ENCODE measurements at regions not wholly inside any gene's neighbourhood (a gene's known extent, or its start where the extent isn't known, plus 50 kb on each side); places are given as distances from the start of the nearest gene placed in this dataset.
A peak's percentile ranks its signal among the peaks of the same experiment; 100 is the strongest.

DNA sequence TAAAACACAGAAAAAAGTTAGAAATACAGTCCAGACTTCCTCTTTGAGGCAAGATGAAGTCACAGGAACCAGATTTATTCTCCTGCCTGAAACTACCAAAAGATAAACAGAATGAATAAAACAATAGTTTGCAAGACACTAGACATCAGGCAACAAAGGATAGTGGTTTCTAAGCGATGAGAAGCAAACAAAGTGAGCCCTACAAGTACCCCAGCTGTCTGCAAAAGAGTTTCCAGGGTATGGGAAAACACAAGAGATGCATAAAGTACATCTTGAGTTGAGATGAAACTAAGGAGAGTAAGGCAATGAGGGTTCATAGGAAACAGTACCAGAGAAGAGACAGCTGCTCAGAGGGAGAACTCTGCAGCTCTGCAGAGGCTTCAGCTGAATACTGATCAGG is 83.3 kb upstream of the COL24A1 start:
- Histone ChIP-seq H3K4me3 (no peak overlapping the region), H3K36me3 (no peaks in the 10 kb centered on the region), H3K27me3 (no peaks in the 10 kb centered on the region), H3K27ac (no peak overlapping the region), H3K4me1 (no peaks in the 10 kb centered on the region), H3K9me3 (no peaks in the 10 kb centered on the region)
- TF ChIP-seq POLR2A (IDR thresholded peaks at IDR 0.05) = no peak
- TF ChIP-seq CTCF (IDR thresholded peaks at IDR 0.05) = no peak
- intact Hi-C loops (cut with DNase I) = no loop called here
- DNase-seq = no peak
- 14 to 50% methylated on average over 1 of the region's 1 CpG for WGBS, 2 donors

- H3K9me3 ChIP-seq = no peaks in the 10 kb centered on the region
- H3K4me3 ChIP-seq = no peak overlapping the region
- TF ChIP-seq CTCF (IDR thresholded peaks at IDR 0.05) = no peak
- TF ChIP-seq POLR2A (IDR thresholded peaks at IDR 0.05) = no peak
- H3K27ac ChIP-seq = no peak overlapping the region
- no peaks in the 10 kb centered on the region for H3K4me1 ChIP-seq
- no peaks in the 10 kb centered on the region for H3K36me3 ChIP-seq
- no peak for DNase-seq
- no peaks in the 10 kb centered on the region for H3K27me3 ChIP-seq
- intact Hi-C loops (cut with DNase I) = no loop called here
Measured at GRCh38 chr1:86239490-86239889, 82.9 kb upstream of the COL24A1 start.

- peak overlapping the region in 1 of 4 donors; percentile 8 for H3K27ac ChIP-seq
Measured at GRCh38 chr1:86238226-86238625, 81.7 kb upstream of the COL24A1 start.

DNA sequence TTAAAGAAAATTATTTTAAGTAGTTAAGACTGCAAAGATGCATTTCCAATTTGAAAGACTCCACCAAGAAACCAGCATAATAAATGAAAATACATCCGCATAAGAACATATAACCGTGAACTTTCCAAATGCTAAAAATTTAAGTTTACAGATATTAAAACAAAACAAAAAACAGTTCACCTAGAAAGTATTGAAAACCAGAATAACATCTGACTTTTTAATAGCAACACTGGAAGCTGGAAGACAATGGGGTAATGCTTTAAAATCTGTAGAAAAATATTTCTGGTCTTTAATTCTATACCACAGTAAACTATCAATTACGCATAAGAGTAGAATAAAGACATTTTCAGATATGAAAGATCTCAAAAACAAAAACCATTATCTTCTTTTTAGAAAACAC is 79.3 kb upstream of the COL24A1 start:
- Histone ChIP-seq H3K27me3 (no peaks in the 10 kb centered on the region), H3K4me1 (no peaks in the 10 kb centered on the region), H3K27ac (no peak overlapping the region), H3K4me3 (no peak overlapping the region), H3K9me3 (no peaks in the 10 kb centered on the region), H3K36me3 (no peaks in the 10 kb centered on the region)
- no peak for TF ChIP-seq POLR2A (IDR thresholded peaks at IDR 0.05)
- no peak for TF ChIP-seq CTCF (IDR thresholded peaks at IDR 0.05)
- DNase-seq = no peak
- intact Hi-C loops (cut with DNase I) = no loop called here
- 92 to 95% methylated on average over 3 of the region's 3 CpGs for WGBS, 2 donors

More at GRCh38 chr1:86238226-86238625, 81.7 kb upstream of the COL24A1 start:
- Histone ChIP-seq H3K27me3 (no peaks in the 10 kb centered on the region), H3K9me3 (no peaks in the 10 kb centered on the region), H3K4me1 (no peaks in the 10 kb centered on the region), H3K4me3 (no peak overlapping the region), H3K36me3 (no peaks in the 10 kb centered on the region)
- WGBS, 2 donors = 44 to 67% methylated on average over 2 of the region's 2 CpGs
- intact Hi-C loops (cut with DNase I) = no loop called here
- TF ChIP-seq CTCF (IDR thresholded peaks at IDR 0.05) (no peak), POLR2A (IDR thresholded peaks at IDR 0.05) (no peak)
- DNase-seq = no peak

DNA sequence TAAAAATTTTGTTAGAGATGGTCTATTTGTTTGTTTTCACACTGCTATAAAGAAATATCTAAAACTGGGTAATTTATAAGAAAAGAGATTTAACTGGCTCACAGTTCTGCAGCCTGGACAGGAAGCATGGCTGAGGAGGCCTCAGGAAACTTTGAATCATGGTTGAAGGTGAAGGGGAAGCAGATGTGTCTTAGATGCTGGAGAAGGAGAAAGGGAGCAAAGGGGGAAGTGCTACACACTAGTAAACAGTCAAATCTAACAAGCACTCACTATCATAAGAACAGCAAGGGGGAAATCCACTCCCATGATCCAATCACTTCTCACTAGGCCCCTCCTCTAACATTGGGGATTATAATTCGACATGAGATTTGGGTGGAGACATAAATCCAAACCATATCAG is 76.8 kb upstream of the COL24A1 start:
- TF ChIP-seq CTCF (IDR thresholded peaks at IDR 0.05) (no peak), POLR2A (IDR thresholded peaks at IDR 0.05) (no peak)
- intact Hi-C loops (cut with DNase I) = no loop called here
- Histone ChIP-seq H3K27me3 (no peaks in the 10 kb centered on the region), H3K4me1 (no peaks in the 10 kb centered on the region), H3K27ac (no peak overlapping the region), H3K4me3 (no peak overlapping the region), H3K9me3 (no peaks in the 10 kb centered on the region), H3K36me3 (no peaks in the 10 kb centered on the region)
- DNase-seq = no peak
- WGBS, 2 donors = 47 to 58% methylated on average over 1 of the region's 1 CpG

Data from esophagus squamous epithelium (tissue), 5 donors.